ENCODE measurements at regions not wholly inside any gene's neighbourhood (a gene's known extent, or its start where the extent isn't known, plus 50 kb on each side); places are given as distances from the start of the nearest gene placed in this dataset.

DNA sequence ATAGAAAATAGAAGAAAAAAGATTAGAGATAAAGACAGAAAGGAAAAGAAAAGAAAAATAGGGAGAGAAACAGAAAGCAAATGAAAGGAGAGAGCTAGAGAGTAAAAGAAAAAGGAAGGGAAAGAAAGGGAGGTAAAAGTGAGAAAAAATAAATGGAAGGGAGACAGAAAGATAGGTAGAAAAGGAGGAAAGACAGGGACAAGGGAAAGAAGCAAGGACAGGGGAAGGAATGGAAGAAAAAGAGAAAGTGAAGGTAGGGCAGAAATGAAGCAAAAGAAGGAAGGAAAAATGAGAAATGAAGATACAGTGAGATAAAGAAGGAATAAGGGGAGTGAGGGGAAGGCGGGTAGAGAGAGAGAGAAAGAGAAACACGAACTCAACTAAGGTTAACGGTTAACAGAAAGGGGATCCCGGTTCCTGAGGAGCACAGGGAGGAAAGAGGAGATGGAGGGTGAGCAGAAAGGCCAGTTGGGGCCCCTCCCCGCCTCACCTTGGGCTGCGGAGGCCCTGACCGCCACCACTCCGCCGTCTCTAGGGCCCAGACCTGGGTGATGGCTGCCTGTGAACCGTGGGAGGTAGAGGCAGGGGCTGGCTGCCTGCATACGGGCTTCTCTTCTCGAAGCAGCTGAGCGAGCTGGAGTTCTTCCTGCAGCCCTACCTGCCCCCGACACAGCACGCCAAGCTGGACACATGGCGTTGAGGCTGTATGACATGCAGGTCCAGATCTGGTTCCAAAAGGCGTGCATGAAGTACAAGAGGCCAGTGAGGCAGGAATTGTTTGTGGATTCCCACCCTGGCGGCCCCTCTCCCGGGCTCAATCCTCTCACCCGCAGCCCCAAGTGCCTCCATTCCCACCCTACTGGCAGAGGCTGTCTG, 59.5 kb downstream of the SMUG1 start:
- H3K4me1 Mint-ChIP-seq (ENCODE audit: low read depth in 2 of 2) = peaks cover 9 to 19% of the 10 kb centered on the region in 2 donors
- H3K36me3 Mint-ChIP-seq (ENCODE audit: insufficient read depth) = no peaks in the 10 kb centered on the region
- ATAC-seq (replicated peaks) (no peak), DNase-seq (no peak)
- no peak overlapping the region for H3K27ac Mint-ChIP-seq
- no peak overlapping the region for H3K4me3 Mint-ChIP-seq
- no peaks in the 10 kb centered on the region for H3K9me3 Mint-ChIP-seq
- H3K27me3 Mint-ChIP-seq = peaks cover 48% of the 10 kb centered on the region in 2 donors

Measured in effector memory CD8-positive, alpha-beta T cell (primary cell).